ENCODE measurements at regions not wholly inside any gene's neighbourhood (a gene's known extent, or its start where the extent isn't known, plus 50 kb on each side); places are given as distances from the start of the nearest gene placed in this dataset.
"Not testable (repeated sequence)": the region's sequence is repeated elsewhere in the genome, so short reads cannot be mapped to it uniquely, and the experiment has no call there.

DNA sequence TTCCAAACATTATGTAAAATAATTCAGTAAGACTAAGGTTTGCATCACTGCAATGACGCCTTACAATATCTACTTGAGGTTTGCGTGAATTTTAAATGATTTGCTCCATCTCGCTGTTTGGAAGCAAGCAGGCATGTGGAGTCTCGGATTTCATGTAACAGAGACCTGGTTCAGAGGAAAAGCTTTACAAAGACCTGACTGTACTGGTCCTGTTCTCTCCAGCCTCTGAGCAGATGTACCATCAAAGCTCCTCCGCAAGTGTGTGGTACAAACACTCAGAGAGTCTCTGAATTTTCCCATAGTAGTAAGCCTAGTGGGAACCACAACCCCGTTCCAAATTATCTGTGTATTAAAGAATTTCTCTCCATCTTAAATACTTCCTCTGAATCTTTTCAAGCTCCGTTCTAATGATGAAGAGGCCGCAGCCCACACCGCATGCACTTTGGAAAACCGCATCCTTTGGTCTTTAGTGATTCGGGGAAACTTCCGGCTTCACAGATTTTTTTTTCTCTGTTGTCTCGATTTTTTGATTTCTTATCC, 728.1 kb upstream of the SOX11 start:
- in situ Hi-C loops (cut with HindIII; ENCODE audit: low sequenced_read_pairs), result no loop called here

DNA sequence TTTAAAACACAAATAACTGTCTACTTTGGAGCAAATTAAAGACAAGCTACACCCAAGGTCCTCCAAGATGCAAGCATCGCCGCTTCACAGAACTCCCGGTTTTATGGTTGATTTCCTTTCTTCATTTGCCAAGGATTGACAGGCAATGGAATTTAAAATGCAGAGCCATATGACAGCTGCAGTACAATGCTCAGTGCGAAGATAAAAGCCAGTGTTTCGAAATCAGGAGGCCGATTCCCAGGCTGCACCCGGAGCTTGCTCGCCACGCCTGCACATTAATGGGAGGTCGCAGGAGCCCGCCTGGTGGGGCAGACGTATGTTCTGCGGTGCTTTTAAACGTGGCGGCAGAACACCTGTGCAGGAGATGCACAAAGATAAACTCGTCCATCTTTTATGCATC, 727.6 kb upstream of the SOX11 start:
- in situ Hi-C loops (cut with HindIII; ENCODE audit: low sequenced_read_pairs), result no loop called here

GRCh38 chr2:4965556-4966320, 726.4 kb upstream of the SOX11 start:
- in situ Hi-C loops (cut with HindIII; ENCODE audit: low sequenced_read_pairs), result no loop called here

GRCh38 chr2:4967206-4967605, 725.0 kb upstream of the SOX11 start:
- in situ Hi-C loops (cut with HindIII; ENCODE audit: low sequenced_read_pairs), result no loop called here

DNA sequence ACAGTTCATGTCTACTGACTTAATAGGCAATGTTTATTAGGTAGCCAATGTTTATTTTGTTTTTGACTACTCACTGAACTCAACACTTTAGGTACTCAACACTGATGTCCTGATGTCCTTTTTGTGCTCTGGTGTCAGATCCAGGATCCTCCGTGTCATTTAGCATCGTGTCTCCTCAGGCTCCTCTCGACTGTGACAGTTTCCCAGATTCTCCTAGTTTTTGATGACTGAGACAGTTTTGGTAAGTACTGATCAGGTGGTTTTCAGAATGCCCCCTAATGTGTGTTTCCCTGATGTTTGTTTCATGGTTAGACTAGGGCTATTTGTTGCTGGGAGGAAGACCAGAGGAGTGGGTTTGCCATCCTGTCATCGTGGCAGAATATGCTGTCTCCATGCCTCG, 719.7 kb upstream of the SOX11 start:
- in situ Hi-C loops (cut with HindIII; ENCODE audit: low sequenced_read_pairs), result no loop called here

GRCh38 chr2:4973354-4973753, 718.8 kb upstream of the SOX11 start:
- in situ Hi-C loops (cut with HindIII; ENCODE audit: low sequenced_read_pairs), result no loop called here

GRCh38 chr2:4973973-4974372, 718.2 kb upstream of the SOX11 start:
- in situ Hi-C loops (cut with HindIII; ENCODE audit: low sequenced_read_pairs), result no loop called here

- in situ Hi-C loops (cut with HindIII; ENCODE audit: low sequenced_read_pairs), result no loop called here
These were observed 715.8 kb upstream of the SOX11 start for GRCh38 chr2:4976407-4976806.

GRCh38 chr2:4979111-4979510, 713.1 kb upstream of the SOX11 start:
- in situ Hi-C loops (cut with HindIII; ENCODE audit: low sequenced_read_pairs), result no loop called here

GRCh38 chr2:4980995-4981394, 711.2 kb upstream of the SOX11 start:
- in situ Hi-C loops (cut with HindIII; ENCODE audit: low sequenced_read_pairs), result no loop called here

- in situ Hi-C loops (cut with HindIII; ENCODE audit: low sequenced_read_pairs), result no loop called here
These were observed 710.3 kb upstream of the SOX11 start for GRCh38 chr2:4981802-4982409.

GRCh38 chr2:4988444-4988843, 703.7 kb upstream of the SOX11 start:
- in situ Hi-C loops (cut with HindIII; ENCODE audit: low sequenced_read_pairs), result not testable (repeated sequence)

DNA sequence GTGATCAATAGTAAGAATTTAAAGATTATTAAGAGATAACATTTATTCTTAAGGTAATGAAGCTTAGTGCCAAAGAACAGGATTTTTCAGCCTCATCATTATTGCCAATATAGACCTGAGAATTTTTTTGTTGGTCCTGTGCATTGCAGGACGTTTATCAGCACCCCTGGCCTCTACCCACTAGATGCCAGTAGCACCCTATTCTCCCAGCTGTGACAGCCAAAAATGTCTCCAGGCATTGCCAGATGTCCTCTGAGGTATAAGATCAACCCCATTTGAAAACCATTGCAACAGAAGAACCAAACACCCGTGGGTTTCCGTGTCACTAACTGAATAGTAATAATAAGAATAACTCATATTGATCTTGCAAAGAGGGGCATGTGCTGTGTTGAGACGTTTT, 700.0 kb upstream of the SOX11 start:
- in situ Hi-C loops (cut with HindIII; ENCODE audit: low sequenced_read_pairs), result no loop called here

DNA sequence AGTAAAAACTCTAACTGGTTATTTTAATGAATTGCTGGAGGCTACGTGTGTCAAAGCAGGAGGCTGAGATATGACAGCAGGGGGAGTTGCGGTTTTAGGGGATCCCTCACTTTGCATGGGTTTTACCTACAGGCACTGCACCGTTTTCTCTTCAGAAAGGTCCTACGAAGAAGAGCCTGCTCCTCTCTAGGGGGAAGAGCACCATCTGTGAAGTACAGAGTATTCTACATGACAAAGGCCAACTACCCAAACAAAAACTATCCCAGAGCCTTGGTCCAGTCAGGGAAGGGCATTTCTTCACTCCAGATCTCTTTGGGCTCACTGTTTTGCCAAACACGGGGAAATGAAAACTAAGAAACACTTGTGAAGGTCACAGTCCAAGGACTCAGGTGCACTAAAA, 696.7 kb upstream of the SOX11 start:
- in situ Hi-C loops (cut with HindIII; ENCODE audit: low sequenced_read_pairs), result no loop called here

DNA sequence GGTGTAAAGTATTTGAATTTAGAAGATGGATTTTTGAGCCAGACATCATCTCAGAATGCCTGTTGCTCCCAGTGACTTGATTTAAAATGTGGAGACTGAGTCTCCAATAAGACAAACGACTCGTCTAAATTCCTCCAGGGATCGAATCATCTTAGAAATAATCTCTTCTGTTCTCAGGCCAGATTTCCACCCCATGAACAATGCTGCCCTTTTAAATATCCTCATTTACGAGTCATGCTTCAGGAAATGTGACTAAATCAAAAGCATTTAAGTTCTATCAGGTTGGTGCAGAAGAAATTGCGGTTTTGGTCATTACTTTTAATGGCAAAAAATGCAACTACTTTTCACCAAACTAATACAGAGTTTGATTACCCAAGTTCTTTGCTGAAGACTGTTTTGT, 684.6 kb upstream of the SOX11 start:
- in situ Hi-C loops (cut with HindIII; ENCODE audit: low sequenced_read_pairs), result no loop called here

DNA sequence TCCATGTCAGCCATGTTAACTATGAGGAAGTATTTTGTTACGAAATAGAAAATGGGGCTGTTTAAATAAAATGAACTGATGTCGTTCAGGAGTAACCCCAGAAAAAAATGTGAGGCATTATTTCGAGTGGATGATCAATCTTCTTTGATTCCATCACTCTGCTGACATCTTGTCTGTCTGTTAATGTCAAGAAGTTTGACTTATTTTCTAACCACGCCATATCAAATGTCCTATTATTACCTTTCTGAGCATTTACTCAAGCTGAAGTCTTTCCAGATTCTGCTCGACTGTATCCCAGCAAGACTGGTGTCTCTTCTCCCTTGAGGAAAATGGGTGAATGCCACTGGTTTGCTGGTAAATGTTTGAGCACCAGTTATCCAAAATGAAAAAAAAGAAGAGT, 672.9 kb upstream of the SOX11 start:
- in situ Hi-C loops (cut with HindIII; ENCODE audit: low sequenced_read_pairs), result no loop called here

DNA sequence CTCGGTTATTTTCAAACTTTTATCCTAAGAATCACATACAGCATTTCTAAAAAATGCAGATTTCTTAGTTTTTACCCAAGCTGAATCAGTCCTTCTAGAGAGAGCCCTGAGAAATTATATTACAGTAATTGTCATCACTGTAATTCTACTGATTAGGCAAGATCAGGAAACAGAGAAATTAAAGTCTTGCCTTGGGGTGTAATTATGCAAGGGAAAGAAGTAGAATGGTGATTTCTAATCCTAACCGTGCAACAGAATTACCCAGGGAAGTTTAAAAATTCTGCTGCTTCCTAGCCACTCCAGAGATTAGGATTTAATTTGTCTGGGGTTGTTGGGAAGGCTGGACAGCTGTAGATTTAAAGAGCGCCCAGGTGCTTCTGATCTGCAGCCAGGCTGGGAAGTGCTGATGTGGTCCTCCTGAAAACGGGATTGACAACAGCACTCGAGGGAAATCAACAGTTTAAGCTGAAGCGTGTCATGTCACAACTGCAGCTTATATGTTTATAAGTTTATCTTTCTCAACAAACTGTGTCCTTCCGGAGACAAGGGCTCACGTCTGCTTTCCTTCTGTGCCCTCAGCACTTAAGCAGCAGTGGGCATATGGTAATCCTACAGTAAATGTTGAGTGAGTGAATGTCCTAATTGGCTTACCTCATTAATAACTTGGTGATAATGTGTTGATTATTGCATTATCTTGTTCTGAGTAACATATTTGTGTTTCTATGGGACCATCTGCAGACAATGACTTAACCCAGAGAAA, 671.9 kb upstream of the SOX11 start:
- in situ Hi-C loops (cut with HindIII; ENCODE audit: low sequenced_read_pairs), result no loop called here

- in situ Hi-C loops (cut with HindIII; ENCODE audit: low sequenced_read_pairs), result no loop called here
These were observed 671.0 kb upstream of the SOX11 start for GRCh38 chr2:5021136-5021535.

DNA sequence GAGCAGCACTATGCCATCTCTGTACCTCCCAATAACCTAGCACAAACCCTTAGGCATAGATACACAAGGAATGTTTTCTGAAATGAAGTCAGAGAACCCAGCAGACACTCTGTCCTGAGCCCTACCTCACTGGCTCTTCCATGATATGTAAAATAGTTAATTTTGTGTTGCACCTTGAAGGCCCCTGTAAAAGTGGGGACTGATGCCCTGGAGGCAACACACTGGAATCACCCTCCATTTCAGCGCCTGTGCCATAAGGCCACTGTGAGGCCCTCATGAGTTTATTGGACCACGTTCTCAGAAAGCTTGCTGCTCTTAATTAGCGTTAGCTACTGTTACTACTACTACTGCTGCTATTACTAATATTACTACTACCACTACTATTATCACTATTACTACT, 670.1 kb upstream of the SOX11 start:
- in situ Hi-C loops (cut with HindIII; ENCODE audit: low sequenced_read_pairs), result no loop called here

DNA sequence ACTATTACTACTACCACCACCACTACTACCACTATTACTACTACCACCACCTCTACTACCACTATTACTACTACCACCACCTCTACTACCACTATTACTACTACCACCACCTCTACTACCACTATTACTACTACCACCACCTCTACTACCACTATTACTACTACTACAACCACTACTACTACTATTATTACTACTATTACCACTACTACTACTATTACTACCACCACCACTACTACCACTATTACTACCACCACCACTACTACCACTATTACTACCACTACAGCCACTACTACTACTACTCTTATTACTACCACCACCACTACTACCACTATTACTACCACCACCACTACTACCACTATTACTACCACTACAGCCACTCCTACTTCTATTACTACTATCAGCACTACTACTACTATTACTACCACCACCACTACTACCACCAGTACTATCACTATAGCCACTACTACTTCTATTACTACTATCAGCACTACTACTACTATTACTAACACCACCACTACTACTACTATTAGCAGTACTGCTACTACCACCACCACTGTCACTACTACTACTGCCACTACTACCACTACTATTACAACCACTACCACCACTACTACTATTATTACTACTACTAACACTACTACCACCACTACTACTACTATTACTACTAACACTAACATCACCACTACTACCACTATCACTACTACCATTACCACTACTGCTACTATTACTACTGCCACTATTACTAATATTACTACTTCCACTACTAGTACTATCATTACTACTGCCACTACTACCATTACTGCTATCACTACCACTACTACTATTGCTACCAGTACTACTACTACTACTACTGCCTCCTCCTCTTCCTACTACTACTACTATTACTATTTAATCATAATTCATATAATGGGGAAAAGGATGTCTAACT, 669.2 kb upstream of the SOX11 start:
- in situ Hi-C loops (cut with HindIII; ENCODE audit: low sequenced_read_pairs), result not testable (repeated sequence)

All from endothelial cell of hepatic sinusoid (primary cell).